GM12878 (cell line): ENCODE measurements at regions not wholly inside any gene's neighbourhood (a gene's known extent, or its start where the extent isn't known, plus 50 kb on each side); places are given as distances from the start of the nearest gene placed in this dataset.

ENCODE experiments used
- ATAC-seq: fragments of 200-7000 bp; cut with Tn5 transposase; 3 replicates; pipeline ENCODE4 v1.9.1; 2020; ENCODE audit warnings: mild to moderate bottlenecking, moderate library complexity
- BruUV-seq: library from RNA; stranded (reverse); fragments of 400-500 nt; replicated peaks from 2 replicates; lab custom pipeline; 2021; lab: Mats Ljungman, UMichigan
- CTCF ChIA-PET: fragments of 300-600 bp; sonication (Branson Sonifier 250); formaldehyde crosslinking; extraction: SDS; loops from one replicate; lab custom pipeline; 2021; ENCODE audit warnings: inconsistent platforms; lab: Yijun Ruan, JAX
- POLR2A ChIA-PET: fragments of 350-600 bp; formaldehyde crosslinking; extraction: SDS; loops from one replicate; lab custom pipeline; 2021; ENCODE audit warnings: inconsistent platforms; lab: Charles Lee
- RAD21 ChIA-PET: fragments of 300-600 bp; sonication (Branson Sonifier 250); formaldehyde crosslinking; loops from one replicate; lab custom pipeline; 2023; ENCODE audit warnings: antibody characterized with exemption; ENCODE audit not compliant: unreplicated experiment; lab: Charles Lee
- SMC1A ChIA-PET: fragments of 300-600 bp; sonication (Branson Sonifier 250); formaldehyde crosslinking; loops from one replicate; lab custom pipeline; 2023; ENCODE audit not compliant: unreplicated experiment, uncharacterized antibody; lab: Charles Lee
- DNase-seq: peaks from one replicate; pipeline ENCODE4 v3.0.0-alpha.2; 2011; ENCODE audit warnings: low read depth, low spot score
- FAIRE-seq: peaks from 3 replicates; lab custom pipeline; 2011; peaks lifted over from hg19 to GRCh38; lab: Jason Lieb, UNC
- H2AFZ ChIP-seq: 2 replicates; pipeline ENCODE4 v1.6.0; 2011; ENCODE audit warnings: low read depth, low read length, control low read depth; ENCODE audit not compliant: control insufficient read depth
- H3K27ac ChIP-seq: 2 replicates; pipeline ENCODE4 v1.5.1; 2011; ENCODE audit warnings: control low read depth; ENCODE audit not compliant: control insufficient read depth, insufficient read depth
- H3K27me3 ChIP-seq, 2 experiments: replicated peaks in 1 of 2; 2 replicates each; pipeline versions ENCODE4 v1.6.0 to v1.6.1; 2011; ENCODE audit warnings: low read length in 1 of 2; ENCODE audit not compliant: control insufficient read depth in 2 of 2, insufficient read depth in 2 of 2
- H3K36me3 ChIP-seq, 2 experiments: 2 replicates each; pipeline ENCODE4 v1.5.1; 2011; ENCODE audit warnings: low read length in 1 of 2; ENCODE audit not compliant: control insufficient read depth in 2 of 2, insufficient read depth in 2 of 2
- H3K4me1 ChIP-seq: 2 replicates; pipeline ENCODE4 v1.6.1; 2011; ENCODE audit warnings: mild to moderate bottlenecking, low read length, moderate library complexity, mixed read lengths; ENCODE audit not compliant: control insufficient read depth, insufficient read depth
- H3K4me2 ChIP-seq: 2 replicates; pipeline ENCODE4 v1.6.0; 2011; ENCODE audit warnings: control low read depth; ENCODE audit not compliant: control insufficient read depth, insufficient read depth
- H3K4me3 ChIP-seq: fragments of 200-600 bp; sonication (generic); 2 replicates; pipeline ENCODE4 v1.5.1; 2016
- H3K79me2 ChIP-seq: 2 replicates; pipeline ENCODE4 v1.6.0; 2011; ENCODE audit warnings: low read length; ENCODE audit not compliant: control insufficient read depth, insufficient read depth
- H3K9ac ChIP-seq: 2 replicates; pipeline ENCODE4 v1.8.0; 2011; ENCODE audit warnings: low read length, control low read depth, mixed read lengths; ENCODE audit not compliant: control insufficient read depth, insufficient read depth
- H3K9me3 ChIP-seq: replicated peaks from 3 replicates; pipeline ENCODE4 v1.5.1; 2011; ENCODE audit warnings: mild to moderate bottlenecking, low read length; ENCODE audit not compliant: control insufficient read depth, insufficient read depth
- H4K20me1 ChIP-seq: 2 replicates; pipeline ENCODE4 v1.6.0; 2011; ENCODE audit not compliant: control insufficient read depth, insufficient read depth
- FOXM1 ChIP-seq: IDR thresholded peaks from 2 replicates; pipeline ENCODE4 v1.6.1; 2012; ENCODE audit warnings: low read depth, mild to moderate bottlenecking, inconsistent platforms, low read length, moderate library complexity
- HDAC2 ChIP-seq: fragments of 200-600 bp; sonication (generic); IDR thresholded peaks from 2 replicates; pipeline ENCODE4 v1.6.1; 2017
- JUNB ChIP-seq: IDR thresholded peaks from 2 replicates; pipeline ENCODE4 v1.6.1; 2016; ENCODE audit warnings: antibody characterized with exemption, mild to moderate bottlenecking
- LARP7 ChIP-seq: fragments of 450-650 bp; IDR thresholded peaks from 2 replicates; pipeline ENCODE4 v1.6.1; 2017; ENCODE audit warnings: mild to moderate bottlenecking
- MTA2 ChIP-seq: fragments of 450-650 bp; IDR thresholded peaks from 2 replicates; pipeline ENCODE4 v1.6.1; 2016; ENCODE audit warnings: low read depth, mild to moderate bottlenecking, moderate library complexity
- NKRF ChIP-seq: fragments of 450-650 bp; conservative IDR thresholded peaks from 2 replicates; pipeline ENCODE4 v1.6.1; 2017; ENCODE audit warnings: mild to moderate bottlenecking, moderate library complexity
- NR2C2 ChIP-seq: IDR thresholded peaks from 2 replicates; pipeline ENCODE4 v1.6.1; 2011; ENCODE audit warnings: borderline replicate concordance, low read depth; ENCODE audit not compliant: control insufficient read depth, insufficient read length
- NRF1 ChIP-seq: conservative IDR thresholded peaks from 2 replicates; pipeline ENCODE4 v1.6.1; 2011; ENCODE audit warnings: mild to moderate bottlenecking, low read depth, low read length, improper control_type of control experiment
- RAD21 ChIP-seq: IDR thresholded peaks from 2 replicates; pipeline ENCODE4 v1.6.1; 2011; ENCODE audit warnings: mild to moderate bottlenecking, low read depth, low read length, moderate library complexity; ENCODE audit not compliant: insufficient read depth
- SPI1 ChIP-seq: IDR thresholded peaks from 2 replicates; pipeline ENCODE4 v1.6.1; 2011; ENCODE audit warnings: low read depth, mild to moderate bottlenecking, low read length, moderate library complexity, borderline replicate concordance; ENCODE audit not compliant: insufficient read depth
- SREBF1 ChIP-seq: IDR thresholded peaks from 2 replicates; pipeline ENCODE4 v1.6.1; 2012; ENCODE audit warnings: mild to moderate bottlenecking, low read length
- STAT1 ChIP-seq: fragments of 450-650 bp; conservative IDR thresholded peaks from 2 replicates; pipeline ENCODE4 v1.6.1; 2014; ENCODE audit warnings: antibody characterized with exemption, mild to moderate bottlenecking
- TARDBP ChIP-seq: IDR thresholded peaks from 2 replicates; pipeline ENCODE4 v1.6.1; 2016; ENCODE audit warnings: borderline replicate concordance
- YY1 ChIP-seq: IDR thresholded peaks from 2 replicates; pipeline ENCODE4 v1.6.1; 2011; ENCODE audit warnings: low read depth, mild to moderate bottlenecking, low read length
- ZBED1 ChIP-seq: IDR thresholded peaks from 2 replicates; pipeline ENCODE4 v1.6.1; 2016; ENCODE audit warnings: borderline replicate concordance
- ZNF384 ChIP-seq: IDR thresholded peaks from 2 replicates; pipeline ENCODE4 v1.6.1; 2012; ENCODE audit warnings: low read depth, mild to moderate bottlenecking, low read length, improper control_type of control experiment, borderline replicate concordance
- ZNF622 ChIP-seq: fragments of 450-650 bp; IDR thresholded peaks from 2 replicates; pipeline ENCODE4 v1.6.1; 2017; ENCODE audit warnings: mild to moderate bottlenecking, inconsistent platforms
- WGBS: methylation state at CpG from one replicate; pipeline ENCODE4 v1.1.6; 2016; ENCODE audit warnings: low lambda C conversion rate; ENCODE audit not compliant: insufficient replicate concordance, insufficient coverage; ENCODE audit errors: missing lambda C conversion rate; 5-methylcytosine and 5-hydroxymethylcytosine counted together
- in situ Hi-C: fragments of 300-500 bp; cut with MboI; formaldehyde crosslinking; loops from 9 replicates; pipeline ENCODE4 v1.14.3; 2018; ENCODE audit warnings: mixed read lengths
- intact Hi-C: fragments of 100-400 bp; cut with micrococcal nuclease; formaldehyde crosslinking; loops from one replicate; pipeline ENCODE4 v1.14.2; 2022; ENCODE audit not compliant: unreplicated experiment
- TF ChIP-seq, protein P1 (sequence below): fragments of 450-650 bp; IDR thresholded peaks from 2 replicates; pipeline ENCODE4 v1.6.1; 2017; ENCODE audit warnings: low read depth, mild to moderate bottlenecking, moderate library complexity
- TF ChIP-seq, protein P2 (sequence below): IDR thresholded peaks from 2 replicates; pipeline ENCODE4 v1.6.1; 2012; ENCODE audit warnings: mild to moderate bottlenecking, low read depth, low read length

DNA sequence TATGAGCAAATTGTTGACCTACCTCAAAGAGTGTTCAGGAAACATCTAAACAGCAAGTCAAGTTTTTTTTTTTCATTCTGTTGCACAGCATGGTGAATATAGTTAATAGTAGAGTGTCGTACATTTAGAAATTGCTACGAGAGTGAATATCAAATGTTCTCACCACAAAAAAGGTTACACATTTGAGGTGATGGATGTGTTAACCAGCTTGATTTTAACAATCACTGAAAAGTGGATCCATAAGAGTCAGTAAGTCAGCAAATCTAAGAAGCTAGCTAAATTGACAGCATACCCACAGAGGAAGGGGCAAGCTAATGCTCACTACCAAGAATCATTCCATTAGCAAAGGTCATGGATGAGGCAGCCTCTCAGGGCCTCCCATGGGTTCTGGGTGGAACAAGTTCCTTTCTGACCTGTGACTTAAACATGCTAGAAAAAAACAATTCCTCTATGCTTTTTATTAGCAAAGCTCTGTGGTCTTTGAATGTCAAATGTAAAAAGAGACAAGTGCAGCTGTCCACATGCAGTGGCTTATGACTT, 235.4 kb upstream of the CCDC179 start:
- 17% methylated on average over 2 of the region's 2 CpGs for WGBS
- H3K27ac ChIP-seq = no peak overlapping the region
- H3K27me3 ChIP-seq = no peaks in the 10 kb centered on the region
- ChIA-PET RAD21 (interaction anchor here (0.8 to 4.3 kb wide), 5 partner anchors 12 to 72 kb away, joined by 3 to 54 read pairs (median 10); no protein-coding TSS in a partner anchor), CTCF (interaction anchor here (0.8 to 5.9 kb wide), 7 partner anchors 9 to 73 kb away, joined by 3 to 52 read pairs (median 3); no protein-coding TSS in a partner anchor)
- intact Hi-C loops = no loop called here
- BruUV-seq = no TSS peak
- H2AFZ ChIP-seq = no peak overlapping the region
- H3K9ac ChIP-seq = no peak overlapping the region
- no peak overlapping the region for H3K4me2 ChIP-seq
- no peaks in the 10 kb centered on the region for H3K79me2 ChIP-seq
- no peak for DNase-seq
- no peak for ATAC-seq
- no peaks in the 10 kb centered on the region for H3K9me3 ChIP-seq
- FAIRE-seq = no peak
- TF ChIP-seq STAT1 (no peak), ZBED1 (no peak), RAD21 (no peak), NRF1 (no peak), SPI1 (no peak), SREBF1 (no peak), LARP7 (no peak), NKRF (no peak), YY1 (no peak), NR2C2 (no peak), FOXM1 (no peak), TARDBP (no peak), JUNB (no peak), ZNF384 (no peak), HDAC2 (no peak), ZNF622 (no peak), MTA2 (no peak)
- TF ChIP-seq, protein P1, sequence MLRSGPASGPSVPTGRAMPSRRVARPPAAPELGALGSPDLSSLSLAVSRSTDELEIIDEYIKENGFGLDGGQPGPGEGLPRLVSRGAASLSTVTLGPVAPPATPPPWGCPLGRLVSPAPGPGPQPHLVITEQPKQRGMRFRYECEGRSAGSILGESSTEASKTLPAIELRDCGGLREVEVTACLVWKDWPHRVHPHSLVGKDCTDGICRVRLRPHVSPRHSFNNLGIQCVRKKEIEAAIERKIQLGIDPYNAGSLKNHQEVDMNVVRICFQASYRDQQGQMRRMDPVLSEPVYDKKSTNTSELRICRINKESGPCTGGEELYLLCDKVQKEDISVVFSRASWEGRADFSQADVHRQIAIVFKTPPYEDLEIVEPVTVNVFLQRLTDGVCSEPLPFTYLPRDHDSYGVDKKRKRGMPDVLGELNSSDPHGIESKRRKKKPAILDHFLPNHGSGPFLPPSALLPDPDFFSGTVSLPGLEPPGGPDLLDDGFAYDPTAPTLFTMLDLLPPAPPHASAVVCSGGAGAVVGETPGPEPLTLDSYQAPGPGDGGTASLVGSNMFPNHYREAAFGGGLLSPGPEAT = no peak
- TF ChIP-seq, protein P2, sequence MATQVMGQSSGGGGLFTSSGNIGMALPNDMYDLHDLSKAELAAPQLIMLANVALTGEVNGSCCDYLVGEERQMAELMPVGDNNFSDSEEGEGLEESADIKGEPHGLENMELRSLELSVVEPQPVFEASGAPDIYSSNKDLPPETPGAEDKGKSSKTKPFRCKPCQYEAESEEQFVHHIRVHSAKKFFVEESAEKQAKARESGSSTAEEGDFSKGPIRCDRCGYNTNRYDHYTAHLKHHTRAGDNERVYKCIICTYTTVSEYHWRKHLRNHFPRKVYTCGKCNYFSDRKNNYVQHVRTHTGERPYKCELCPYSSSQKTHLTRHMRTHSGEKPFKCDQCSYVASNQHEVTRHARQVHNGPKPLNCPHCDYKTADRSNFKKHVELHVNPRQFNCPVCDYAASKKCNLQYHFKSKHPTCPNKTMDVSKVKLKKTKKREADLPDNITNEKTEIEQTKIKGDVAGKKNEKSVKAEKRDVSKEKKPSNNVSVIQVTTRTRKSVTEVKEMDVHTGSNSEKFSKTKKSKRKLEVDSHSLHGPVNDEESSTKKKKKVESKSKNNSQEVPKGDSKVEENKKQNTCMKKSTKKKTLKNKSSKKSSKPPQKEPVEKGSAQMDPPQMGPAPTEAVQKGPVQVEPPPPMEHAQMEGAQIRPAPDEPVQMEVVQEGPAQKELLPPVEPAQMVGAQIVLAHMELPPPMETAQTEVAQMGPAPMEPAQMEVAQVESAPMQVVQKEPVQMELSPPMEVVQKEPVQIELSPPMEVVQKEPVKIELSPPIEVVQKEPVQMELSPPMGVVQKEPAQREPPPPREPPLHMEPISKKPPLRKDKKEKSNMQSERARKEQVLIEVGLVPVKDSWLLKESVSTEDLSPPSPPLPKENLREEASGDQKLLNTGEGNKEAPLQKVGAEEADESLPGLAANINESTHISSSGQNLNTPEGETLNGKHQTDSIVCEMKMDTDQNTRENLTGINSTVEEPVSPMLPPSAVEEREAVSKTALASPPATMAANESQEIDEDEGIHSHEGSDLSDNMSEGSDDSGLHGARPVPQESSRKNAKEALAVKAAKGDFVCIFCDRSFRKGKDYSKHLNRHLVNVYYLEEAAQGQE = no peak
- TF ChIP-seq, all 136 proteins: peak for 0
- no peaks in the 10 kb centered on the region for H3K4me1 ChIP-seq
- SMC1A ChIA-PET = interaction anchor here (1.3 to 6.9 kb wide), 9 partner anchors 9 to 74 kb away, joined by 3 to 91 read pairs (median 4); no protein-coding TSS in a partner anchor
- H3K36me3 ChIP-seq = no peaks in the 10 kb centered on the region
- H4K20me1 ChIP-seq = no peaks in the 10 kb centered on the region
- in situ Hi-C loops = no loop called here
- no peak overlapping the region for H3K4me3 ChIP-seq
- POLR2A ChIA-PET = interaction anchor here (1.1 to 1.4 kb wide), 3 partner anchors 12 to 14 kb away, joined by 3 read pairs; no protein-coding TSS in a partner anchor
